OCI-LY1 (cell line): ENCODE measurements at regions not wholly inside any gene's neighbourhood (a gene's known extent, or its start where the extent isn't known, plus 50 kb on each side); places are given as distances from the start of the nearest gene placed in this dataset.

Source experiments
- H2AFZ ChIP-seq: fragments of 200-600 bp; sonication (generic), shearing (Covaris generic); 2 replicates; pipeline ENCODE4 v1.6.0; 2014; ENCODE audit warnings: antibody characterized with exemption, mild to moderate bottlenecking, low read length
- H3F3A ChIP-seq: fragments of 200-600 bp; sonication (generic), shearing (Covaris generic); 2 replicates; pipeline ENCODE4 v1.6.0; 2014; ENCODE audit warnings: mild to moderate bottlenecking, antibody characterized with exemption, low read length, moderate library complexity; ENCODE audit not compliant: insufficient read depth
- H3K27ac ChIP-seq: fragments of 200-600 bp; sonication (generic); 2 replicates; pipeline ENCODE4 v1.5.1; 2014; ENCODE audit warnings: low read length, mixed run types, mild to moderate bottlenecking, low read depth; ENCODE audit not compliant: poor library complexity, severe bottlenecking
- H3K27me3 ChIP-seq: fragments of 200-600 bp; sonication (generic); 2 replicates; pipeline ENCODE4 v1.6.0; 2014; ENCODE audit warnings: antibody characterized with exemption, mild to moderate bottlenecking, low read length, moderate library complexity; ENCODE audit not compliant: insufficient read depth
- H3K36me3 ChIP-seq: fragments of 200-600 bp; sonication (generic); 2 replicates; pipeline ENCODE4 v1.6.1; 2014; ENCODE audit warnings: mild to moderate bottlenecking, antibody characterized with exemption, low read length, moderate library complexity, mixed read lengths; ENCODE audit not compliant: insufficient read depth
- H3K4me1 ChIP-seq: fragments of 200-600 bp; sonication (generic); 2 replicates; pipeline ENCODE4 v1.5.1; 2014; ENCODE audit warnings: mild to moderate bottlenecking, low read length, moderate library complexity; ENCODE audit not compliant: insufficient read depth, severe bottlenecking
- H3K4me2 ChIP-seq: fragments of 200-600 bp; sonication (generic), shearing (Covaris generic); 2 replicates; pipeline ENCODE4 v1.6.1; 2014; ENCODE audit warnings: low read length
- H3K4me3 ChIP-seq: fragments of 200-600 bp; sonication (generic); 2 replicates; pipeline ENCODE4 v1.5.1; 2014; ENCODE audit warnings: low read length, low read depth, mild to moderate bottlenecking, mixed read lengths; ENCODE audit not compliant: poor library complexity, severe bottlenecking
- H3K79me2 ChIP-seq: fragments of 200-600 bp; shearing (Covaris generic); 2 replicates; pipeline ENCODE4 v1.6.1; 2016; ENCODE audit warnings: mixed run types, low read length, mixed read lengths; ENCODE audit not compliant: insufficient read depth
- H3K9ac ChIP-seq: fragments of 200-600 bp; sonication (generic), shearing (Covaris generic); 2 replicates; pipeline ENCODE4 v1.6.1; 2014; ENCODE audit warnings: mild to moderate bottlenecking, low read length, mixed read lengths
- H3K9me2 ChIP-seq: fragments of 200-600 bp; sonication (generic), shearing (Covaris generic); 2 replicates; pipeline ENCODE4 v1.6.1; 2014; ENCODE audit warnings: low read depth, mild to moderate bottlenecking, low read length, mixed read lengths
- H3K9me3 ChIP-seq: fragments of 200-600 bp; shearing (Covaris generic); 2 replicates; pipeline ENCODE4 v1.6.1; 2014; ENCODE audit warnings: low read length, mixed read lengths
- H4K20me1 ChIP-seq: fragments of 200-600 bp; sonication (generic), shearing (Covaris generic); 2 replicates; pipeline ENCODE4 v1.6.0; 2016; ENCODE audit warnings: mild to moderate bottlenecking, low read length; ENCODE audit not compliant: insufficient read depth
- EZH2 ChIP-seq: fragments of 200-600 bp; sonication (generic), shearing (Covaris generic); IDR thresholded peaks from 2 replicates; pipeline ENCODE4 v1.8.0; 2017; ENCODE audit warnings: borderline replicate concordance, mixed run types, mild to moderate bottlenecking, antibody characterized with exemption, low read length, moderate library complexity, mixed read lengths
- TF ChIP-seq, protein P1 (sequence below): fragments of 200-600 bp; sonication (generic), shearing (Covaris generic); IDR thresholded peaks from 2 replicates; pipeline ENCODE4 v1.5.1; 2017; ENCODE audit warnings: mild to moderate bottlenecking, antibody characterized with exemption, low read length, moderate library complexity, mixed read lengths

DNA sequence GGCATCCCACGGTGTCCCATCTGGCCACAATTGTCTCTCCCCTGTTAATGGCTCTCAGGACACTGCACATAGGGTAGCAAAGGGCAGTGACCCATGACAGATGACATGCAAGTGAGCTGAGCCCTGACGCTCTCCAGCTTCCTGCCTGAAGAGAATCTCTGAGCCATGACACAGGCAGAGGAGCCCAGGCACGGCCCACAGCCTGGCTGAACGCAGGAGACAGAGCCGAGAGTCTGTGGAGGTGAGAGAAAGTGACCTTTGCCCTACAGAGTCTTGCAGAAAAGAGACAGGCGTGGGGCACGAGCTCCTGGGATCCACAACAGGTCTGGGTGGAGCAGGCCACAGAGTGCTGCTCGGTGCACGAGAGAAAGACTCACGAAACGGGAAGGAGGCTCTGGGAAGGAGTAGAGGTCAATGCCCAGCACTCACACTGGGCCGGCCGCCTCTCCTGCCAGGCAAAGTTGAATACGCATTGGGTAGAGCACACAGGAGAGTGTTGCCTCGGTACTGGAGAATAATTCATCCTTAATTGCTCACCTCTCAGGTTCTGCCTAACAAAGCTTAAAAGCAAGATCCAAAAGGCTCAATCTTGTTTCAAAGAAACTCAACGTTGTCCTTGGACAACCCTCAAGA, 90.3 kb downstream of the MRPL36 start:
- Histone ChIP-seq H3F3A (no peaks in the 10 kb centered on the region), H3K27ac (no peak overlapping the region), H3K4me1 (no peaks in the 10 kb centered on the region), H3K36me3 (no peaks in the 10 kb centered on the region), H3K9ac (no peak overlapping the region), H2AFZ (no peak overlapping the region), H3K27me3 (peaks cover 4% of the 10 kb centered on the region; the same call in 1 of the 2 replicates), H3K79me2 (no peaks in the 10 kb centered on the region), H3K9me3 (no peaks in the 10 kb centered on the region), H4K20me1 (no peaks in the 10 kb centered on the region), H3K4me3 (no peak overlapping the region), H3K9me2 (no peaks in the 10 kb centered on the region), H3K4me2 (no peak overlapping the region)
- no peak for TF ChIP-seq EZH2
- TF ChIP-seq, protein P1, sequence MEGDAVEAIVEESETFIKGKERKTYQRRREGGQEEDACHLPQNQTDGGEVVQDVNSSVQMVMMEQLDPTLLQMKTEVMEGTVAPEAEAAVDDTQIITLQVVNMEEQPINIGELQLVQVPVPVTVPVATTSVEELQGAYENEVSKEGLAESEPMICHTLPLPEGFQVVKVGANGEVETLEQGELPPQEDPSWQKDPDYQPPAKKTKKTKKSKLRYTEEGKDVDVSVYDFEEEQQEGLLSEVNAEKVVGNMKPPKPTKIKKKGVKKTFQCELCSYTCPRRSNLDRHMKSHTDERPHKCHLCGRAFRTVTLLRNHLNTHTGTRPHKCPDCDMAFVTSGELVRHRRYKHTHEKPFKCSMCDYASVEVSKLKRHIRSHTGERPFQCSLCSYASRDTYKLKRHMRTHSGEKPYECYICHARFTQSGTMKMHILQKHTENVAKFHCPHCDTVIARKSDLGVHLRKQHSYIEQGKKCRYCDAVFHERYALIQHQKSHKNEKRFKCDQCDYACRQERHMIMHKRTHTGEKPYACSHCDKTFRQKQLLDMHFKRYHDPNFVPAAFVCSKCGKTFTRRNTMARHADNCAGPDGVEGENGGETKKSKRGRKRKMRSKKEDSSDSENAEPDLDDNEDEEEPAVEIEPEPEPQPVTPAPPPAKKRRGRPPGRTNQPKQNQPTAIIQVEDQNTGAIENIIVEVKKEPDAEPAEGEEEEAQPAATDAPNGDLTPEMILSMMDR = no peak

DNA sequence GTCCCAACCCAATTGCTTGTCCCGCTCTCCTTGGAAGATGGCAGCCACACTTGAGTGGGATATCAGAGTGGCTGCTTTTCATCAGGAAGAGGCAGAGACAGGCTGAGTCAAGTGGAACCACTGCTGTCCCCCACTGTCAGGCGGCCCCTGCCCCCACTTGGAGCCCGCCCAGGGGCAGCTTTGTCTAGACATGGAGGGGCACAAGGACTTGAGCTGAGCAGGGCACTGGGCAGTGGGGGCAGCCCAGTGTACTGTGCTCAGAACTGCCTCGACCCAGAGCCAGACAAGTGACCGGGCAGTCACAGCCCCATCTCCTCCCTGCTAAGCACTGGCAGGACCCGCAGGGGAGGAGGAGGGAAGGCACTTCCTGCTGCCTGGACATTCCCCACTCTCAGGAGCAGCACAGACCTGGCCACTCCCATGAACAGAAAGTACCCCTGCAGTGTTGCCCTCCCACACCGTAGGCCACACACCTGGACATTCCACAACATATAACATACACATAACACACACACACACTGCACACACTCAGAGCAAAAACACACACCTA, 91.0 kb downstream of the MRPL36 start:
- H3K27me3 ChIP-seq = peaks cover 4% of the 10 kb centered on the region; the same call in 1 of the 2 replicates
- H3K4me1 ChIP-seq = no peaks in the 10 kb centered on the region
- H3K9me2 ChIP-seq = no peaks in the 10 kb centered on the region
- no peak overlapping the region for H3K27ac ChIP-seq
- no peaks in the 10 kb centered on the region for H3K36me3 ChIP-seq
- H3K9me3 ChIP-seq = no peaks in the 10 kb centered on the region
- no peak overlapping the region for H2AFZ ChIP-seq
- H3K79me2 ChIP-seq = no peaks in the 10 kb centered on the region
- no peaks in the 10 kb centered on the region for H4K20me1 ChIP-seq
- no peak overlapping the region for H3K4me2 ChIP-seq
- TF ChIP-seq EZH2 = no peak
- TF ChIP-seq, protein P1 = no peak
- no peaks in the 10 kb centered on the region for H3F3A ChIP-seq
- H3K9ac ChIP-seq = no peak overlapping the region
- H3K4me3 ChIP-seq = no peak overlapping the region

DNA sequence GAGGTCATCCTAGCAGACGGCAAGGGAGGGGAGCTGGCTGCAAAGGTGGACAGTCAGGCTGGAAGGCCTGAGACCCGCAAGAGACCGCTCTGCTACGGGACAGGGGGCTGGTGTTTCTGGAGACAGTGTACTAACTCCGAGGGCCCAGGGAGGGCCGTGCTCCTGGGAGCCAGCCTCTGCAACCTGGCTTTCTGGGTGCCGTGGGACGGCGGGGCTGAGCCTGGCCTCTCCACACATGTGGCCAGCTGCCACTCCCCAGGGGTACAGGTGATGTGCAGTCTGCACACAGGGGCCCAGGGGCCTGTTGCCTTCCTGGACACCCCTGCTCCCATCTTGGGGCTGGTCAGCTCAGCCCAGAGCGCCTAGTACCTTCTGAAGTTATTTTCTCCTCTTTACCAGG, 92.2 kb downstream of the MRPL36 start:
- H3K36me3 ChIP-seq = no peaks in the 10 kb centered on the region
- no peak for TF ChIP-seq EZH2
- TF ChIP-seq, protein P1 = no peak
- no peaks in the 10 kb centered on the region for H4K20me1 ChIP-seq
- H3K79me2 ChIP-seq = no peaks in the 10 kb centered on the region
- H3K9me2 ChIP-seq = no peaks in the 10 kb centered on the region
- no peaks in the 10 kb centered on the region for H3K4me1 ChIP-seq
- H3K27me3 ChIP-seq = peaks cover 4% of the 10 kb centered on the region; the same call in 1 of the 2 replicates
- no peak overlapping the region for H3K4me3 ChIP-seq
- H3K4me2 ChIP-seq = no peak overlapping the region
- H3K9ac ChIP-seq = no peak overlapping the region
- no peaks in the 10 kb centered on the region for H3F3A ChIP-seq
- H2AFZ ChIP-seq = no peak overlapping the region
- no peak overlapping the region for H3K27ac ChIP-seq
- no peaks in the 10 kb centered on the region for H3K9me3 ChIP-seq
